ENCODE measurements at regions not wholly inside any gene's neighbourhood (a gene's known extent, or its start where the extent isn't known, plus 50 kb on each side); places are given as distances from the start of the nearest gene placed in this dataset.
A peak's percentile ranks its signal among the peaks of the same experiment; 100 is the strongest.
"Not testable (repeated sequence)": the region's sequence is repeated elsewhere in the genome, so short reads cannot be mapped to it uniquely, and the experiment has no call there.

GRCh38 chr20:47977017-47977788, 191.9 kb upstream of the SULF2 start:
- H3K27me3 ChIP-seq (ENCODE audit: insufficient read depth, insufficient read length); H3K36me3 ChIP-seq (ENCODE audit: insufficient read depth, insufficient read length, low read length); DNase-seq (ENCODE audit: low read depth, low spot score); H3K9me3 ChIP-seq (ENCODE audit: insufficient read depth, low read length); H3K4me3 ChIP-seq (ENCODE audit: insufficient read length, low read depth); H3K9ac ChIP-seq (ENCODE audit: insufficient read length, low read depth): not testable (repeated sequence)
- peaks cover 10% of the 10 kb centered on the region for H3K4me1 ChIP-seq (ENCODE audit: insufficient read depth, insufficient read length)

- peaks cover 3% of the 10 kb centered on the region for H3K27me3 ChIP-seq (ENCODE audit: insufficient read depth, insufficient read length)
- no peak for DNase-seq (ENCODE audit: low read depth, low spot score)
- H3K4me1 ChIP-seq (ENCODE audit: insufficient read depth, insufficient read length), result peaks cover 23% of the 10 kb centered on the region
- H3K4me3 ChIP-seq (ENCODE audit: insufficient read length, low read depth), result no peak overlapping the region
- H3K9me3 ChIP-seq (ENCODE audit: insufficient read depth, low read length), result no peaks in the 10 kb centered on the region
- no peaks in the 10 kb centered on the region for H3K36me3 ChIP-seq (ENCODE audit: insufficient read depth, insufficient read length, low read length)
- H3K9ac ChIP-seq (ENCODE audit: insufficient read length, low read depth), result peak overlapping the region; percentile 17
- TF ChIP-seq SUZ12 (IDR thresholded peaks at IDR 0.05; ENCODE audit: extremely low read depth, insufficient read depth, insufficient read length), result no peak
- TF ChIP-seq YY1 (IDR thresholded peaks at IDR 0.05; ENCODE audit: insufficient read depth, insufficient read length), result no peak
- no peak for TF ChIP-seq ZNF274 (IDR thresholded peaks at IDR 0.05; ENCODE audit: low read depth, low read length)
Observed at GRCh38 chr20:47974234-47974878, 189.1 kb upstream of the SULF2 start.

GRCh38 chr20:47973519-47974233, 188.4 kb upstream of the SULF2 start:
- no peaks in the 10 kb centered on the region for H3K9me3 ChIP-seq (ENCODE audit: insufficient read depth, low read length)
- peak overlapping the region; percentile 71 for H3K9ac ChIP-seq (ENCODE audit: insufficient read length, low read depth)
- H3K4me1 ChIP-seq (ENCODE audit: insufficient read depth, insufficient read length), result peaks cover 21% of the 10 kb centered on the region
- no peaks in the 10 kb centered on the region for H3K36me3 ChIP-seq (ENCODE audit: insufficient read depth, insufficient read length, low read length)
- TF ChIP-seq ZNF274 (IDR thresholded peaks at IDR 0.05; ENCODE audit: low read depth, low read length) (no peak), YY1 (IDR thresholded peaks at IDR 0.05; ENCODE audit: insufficient read depth, insufficient read length) (no peak), SUZ12 (IDR thresholded peaks at IDR 0.05; ENCODE audit: extremely low read depth, insufficient read depth, insufficient read length) (no peak)
- no peak for DNase-seq (ENCODE audit: low read depth, low spot score)
- H3K4me3 ChIP-seq (ENCODE audit: insufficient read length, low read depth), result no peak overlapping the region
- peaks cover 3% of the 10 kb centered on the region for H3K27me3 ChIP-seq (ENCODE audit: insufficient read depth, insufficient read length)

GRCh38 chr20:47972916-47973309, 187.6 kb upstream of the SULF2 start:
- no peaks in the 10 kb centered on the region for H3K36me3 ChIP-seq (ENCODE audit: insufficient read depth, insufficient read length, low read length)
- H3K9ac ChIP-seq (ENCODE audit: insufficient read length, low read depth), result peak overlapping the region; percentile 66
- TF ChIP-seq ZNF274 (IDR thresholded peaks at IDR 0.05; ENCODE audit: low read depth, low read length), result no peak
- TF ChIP-seq SUZ12 (IDR thresholded peaks at IDR 0.05; ENCODE audit: extremely low read depth, insufficient read depth, insufficient read length), result no peak
- TF ChIP-seq YY1 (IDR thresholded peaks at IDR 0.05; ENCODE audit: insufficient read depth, insufficient read length), result no peak
- peaks cover 20% of the 10 kb centered on the region for H3K4me1 ChIP-seq (ENCODE audit: insufficient read depth, insufficient read length)
- H3K9me3 ChIP-seq (ENCODE audit: insufficient read depth, low read length), result no peaks in the 10 kb centered on the region
- no peak for DNase-seq (ENCODE audit: low read depth, low spot score)
- peaks cover 3% of the 10 kb centered on the region for H3K27me3 ChIP-seq (ENCODE audit: insufficient read depth, insufficient read length)
- H3K4me3 ChIP-seq (ENCODE audit: insufficient read length, low read depth), result no peak overlapping the region

GRCh38 chr20:47972297-47972915, 187.1 kb upstream of the SULF2 start:
- Histone ChIP-seq H3K4me1 (ENCODE audit: insufficient read depth, insufficient read length) (peaks cover 20% of the 10 kb centered on the region), H3K9ac (ENCODE audit: insufficient read length, low read depth) (peak overlapping the region; percentile 66)
- H3K27me3 ChIP-seq (ENCODE audit: insufficient read depth, insufficient read length); H3K9me3 ChIP-seq (ENCODE audit: insufficient read depth, low read length); H3K4me3 ChIP-seq (ENCODE audit: insufficient read length, low read depth); H3K36me3 ChIP-seq (ENCODE audit: insufficient read depth, insufficient read length, low read length): not testable (repeated sequence)
- DNase-seq (ENCODE audit: low read depth, low spot score), result peak; percentile 57

GRCh38 chr20:47971058-47971791, 185.9 kb upstream of the SULF2 start:
- H3K4me3 ChIP-seq (ENCODE audit: insufficient read length, low read depth), result no peak overlapping the region
- DNase-seq (ENCODE audit: low read depth, low spot score), result no peak
- H3K36me3 ChIP-seq (ENCODE audit: insufficient read depth, insufficient read length, low read length), result no peaks in the 10 kb centered on the region
- peaks cover 3% of the 10 kb centered on the region for H3K27me3 ChIP-seq (ENCODE audit: insufficient read depth, insufficient read length)
- no peak for TF ChIP-seq YY1 (IDR thresholded peaks at IDR 0.05; ENCODE audit: insufficient read depth, insufficient read length)
- no peak for TF ChIP-seq ZNF274 (IDR thresholded peaks at IDR 0.05; ENCODE audit: low read depth, low read length)
- no peak for TF ChIP-seq SUZ12 (IDR thresholded peaks at IDR 0.05; ENCODE audit: extremely low read depth, insufficient read depth, insufficient read length)
- no peaks in the 10 kb centered on the region for H3K9me3 ChIP-seq (ENCODE audit: insufficient read depth, low read length)
- no peak overlapping the region for H3K9ac ChIP-seq (ENCODE audit: insufficient read length, low read depth)
- H3K4me1 ChIP-seq (ENCODE audit: insufficient read depth, insufficient read length), result peaks cover 20% of the 10 kb centered on the region
